ENCODE measurements at regions not wholly inside any gene's neighbourhood (a gene's known extent, or its start where the extent isn't known, plus 50 kb on each side); places are given as distances from the start of the nearest gene placed in this dataset.

DNA sequence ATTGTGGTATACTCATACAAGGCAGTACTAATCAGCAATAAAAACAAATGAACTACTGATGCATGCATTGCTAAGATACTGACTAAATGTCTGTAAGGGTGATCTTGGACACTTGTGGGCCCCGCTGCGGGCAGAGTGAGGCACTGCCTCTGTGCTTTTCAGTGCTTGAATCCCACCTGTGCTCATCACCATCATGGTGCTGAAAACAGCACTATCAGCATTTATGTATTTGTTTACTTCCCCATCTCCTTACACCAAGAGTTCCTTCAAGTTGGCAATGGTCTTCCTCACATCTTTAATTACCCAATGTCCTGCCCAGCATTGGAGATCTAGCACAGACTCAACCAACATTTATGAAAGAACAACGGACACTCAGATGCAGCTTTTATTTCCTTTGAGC, 193.7 kb upstream of the RFC3 start:
- Mint-ChIP-seq H3K36me3 (ENCODE audit: low read depth) (no peaks in the 10 kb centered on the region), H3K4me1 (peaks cover 22% of the 10 kb centered on the region), H3K4me3 (no peak overlapping the region), H3K27me3 (no peaks in the 10 kb centered on the region), H3K27ac (no peak overlapping the region), H3K9me3 (ENCODE audit: low read depth) (no peaks in the 10 kb centered on the region)
- ChIA-PET POLR2A (no interaction called here), CTCF (interaction anchor here (1.0 to 1.1 kb wide), 2 partner anchors 10 to 81 kb away, joined by 3 to 4 read pairs; no protein-coding TSS in a partner anchor)
- intact Hi-C loops (cut with DNase I, micrococcal nuclease) = no loop called here
- ATAC-seq = no peak
- DNase-seq = no peak

- peak; percentile 74 for ATAC-seq
- peak; percentile 19 for DNase-seq
Observed at GRCh38 chr13:33624740-33625139, 193.2 kb upstream of the RFC3 start.

GRCh38 chr13:33626407-33626806, 191.5 kb upstream of the RFC3 start:
- peaks cover 22% of the 10 kb centered on the region for H3K4me1 Mint-ChIP-seq
- intact Hi-C loops (cut with DNase I, micrococcal nuclease) = no loop called here
- H3K4me3 Mint-ChIP-seq = no peak overlapping the region
- DNase-seq (no peak), ATAC-seq (no peak)
- no peak overlapping the region for H3K27ac Mint-ChIP-seq
- no peaks in the 10 kb centered on the region for H3K36me3 Mint-ChIP-seq (ENCODE audit: low read depth)
- H3K27me3 Mint-ChIP-seq = no peaks in the 10 kb centered on the region
- ChIA-PET CTCF (interaction anchor here (1.0 kb wide), 1 partner anchor 14 kb away, joined by 3 read pairs; no protein-coding TSS in a partner anchor), POLR2A (no interaction called here)
- no peaks in the 10 kb centered on the region for H3K9me3 Mint-ChIP-seq (ENCODE audit: low read depth)

More at GRCh38 chr13:33624740-33625139, 193.2 kb upstream of the RFC3 start:
- Mint-ChIP-seq H3K36me3 (ENCODE audit: low read depth) (no peaks in the 10 kb centered on the region), H3K27me3 (no peaks in the 10 kb centered on the region), H3K4me1 (peaks cover 22% of the 10 kb centered on the region), H3K27ac (no peak overlapping the region), H3K4me3 (no peak overlapping the region), H3K9me3 (ENCODE audit: low read depth) (no peaks in the 10 kb centered on the region)
- ChIA-PET CTCF (no interaction called here), POLR2A (no interaction called here)
- intact Hi-C loops (cut with DNase I, micrococcal nuclease) = no loop called here

- POLR2A ChIA-PET = no interaction called here
- H3K4me1 Mint-ChIP-seq = peaks cover 22% of the 10 kb centered on the region
- peak; percentile 31 for ATAC-seq
- H3K4me3 Mint-ChIP-seq = no peak overlapping the region
- H3K9me3 Mint-ChIP-seq (ENCODE audit: low read depth) = no peaks in the 10 kb centered on the region
- CTCF ChIA-PET = interaction anchor here (0.9 to 1.8 kb wide), 5 partner anchors 11 to 51 kb away, joined by 3 to 7 read pairs (median 5); no protein-coding TSS in a partner anchor
- no peak for DNase-seq
- no peak overlapping the region for H3K27ac Mint-ChIP-seq
- no peaks in the 10 kb centered on the region for H3K36me3 Mint-ChIP-seq (ENCODE audit: low read depth)
- intact Hi-C loops (cut with DNase I, micrococcal nuclease) = no loop called here
- no peaks in the 10 kb centered on the region for H3K27me3 Mint-ChIP-seq
Observed at GRCh38 chr13:33628662-33629061, 189.3 kb upstream of the RFC3 start.

DNA sequence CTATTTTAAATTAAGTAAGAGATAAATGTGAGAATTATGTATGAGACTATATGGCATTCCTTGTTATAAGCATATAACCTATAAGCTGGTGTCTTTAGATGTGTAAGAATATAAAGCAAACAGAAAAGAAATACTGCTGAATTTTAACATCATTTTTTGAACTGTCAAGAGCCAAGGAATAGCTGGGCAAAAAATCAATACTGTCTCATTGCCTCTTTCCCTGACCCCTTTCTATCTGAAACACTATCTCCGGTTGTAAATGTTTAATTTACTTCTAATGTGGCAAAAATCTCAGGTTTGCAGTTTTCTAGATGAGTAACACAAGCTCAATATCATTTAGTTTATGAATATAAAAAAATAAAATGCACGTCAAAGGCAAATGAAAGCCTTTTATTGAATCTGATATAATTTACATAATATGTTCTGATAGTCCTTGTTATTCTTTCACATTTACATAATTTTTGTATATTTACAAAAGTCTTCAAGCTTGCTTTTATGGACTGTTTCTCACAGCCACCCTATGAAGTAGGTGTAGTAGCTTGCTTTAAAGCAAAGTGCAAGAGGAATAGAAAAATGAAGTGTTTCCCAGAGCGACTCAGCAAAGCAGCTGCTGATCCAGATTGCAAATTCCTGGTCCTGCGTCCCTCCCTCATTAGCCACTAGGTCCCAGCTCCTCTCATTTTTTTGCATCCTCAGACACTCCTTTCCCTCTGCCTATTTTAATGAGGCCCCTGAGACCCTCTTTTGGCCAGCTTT, 188.2 kb upstream of the RFC3 start:
- Mint-ChIP-seq H3K9me3 (ENCODE audit: low read depth) (no peaks in the 10 kb centered on the region), H3K27me3 (peaks cover 3% of the 10 kb centered on the region), H3K4me3 (no peak overlapping the region), H3K27ac (no peak overlapping the region), H3K36me3 (ENCODE audit: low read depth) (no peaks in the 10 kb centered on the region), H3K4me1 (peaks cover 16% of the 10 kb centered on the region)
- ChIA-PET CTCF (interaction anchor here (0.9 to 1.8 kb wide), 6 partner anchors 10 to 50 kb away, joined by 3 to 7 read pairs (median 4); no protein-coding TSS in a partner anchor), POLR2A (interaction anchor here (0.6 kb wide), 1 partner anchor 690 kb away, joined by 4 read pairs; no protein-coding TSS in a partner anchor)
- ATAC-seq = no peak
- intact Hi-C loops (cut with DNase I, micrococcal nuclease) = no loop called here
- DNase-seq = no peak

GRCh38 chr13:33633701-33634545, 184.0 kb upstream of the RFC3 start:
- ATAC-seq (no peak), DNase-seq (no peak)
- H3K27me3 Mint-ChIP-seq = peaks cover 3% of the 10 kb centered on the region
- ChIA-PET POLR2A (no interaction called here), CTCF (interaction anchor here (0.8 kb wide), 1 partner anchor 279 kb away, joined by 4 read pairs; no protein-coding TSS in a partner anchor)
- intact Hi-C loops (cut with DNase I, micrococcal nuclease) = no loop called here
- H3K36me3 Mint-ChIP-seq (ENCODE audit: low read depth) = no peaks in the 10 kb centered on the region
- H3K4me3 Mint-ChIP-seq = no peak overlapping the region
- H3K9me3 Mint-ChIP-seq (ENCODE audit: low read depth) = no peaks in the 10 kb centered on the region
- H3K4me1 Mint-ChIP-seq = peaks cover 22% of the 10 kb centered on the region
- H3K27ac Mint-ChIP-seq = no peak overlapping the region

- ChIA-PET POLR2A (no interaction called here), CTCF (no interaction called here)
- DNase-seq (no peak), ATAC-seq (no peak)
- intact Hi-C loops (cut with DNase I, micrococcal nuclease) = no loop called here
- H3K4me1 Mint-ChIP-seq = peaks cover 25% of the 10 kb centered on the region
- H3K27ac Mint-ChIP-seq = no peak overlapping the region
- no peaks in the 10 kb centered on the region for H3K36me3 Mint-ChIP-seq (ENCODE audit: low read depth)
- H3K4me3 Mint-ChIP-seq = no peak overlapping the region
- no peaks in the 10 kb centered on the region for H3K9me3 Mint-ChIP-seq (ENCODE audit: low read depth)
- H3K27me3 Mint-ChIP-seq = peaks cover 3% of the 10 kb centered on the region
Observed at GRCh38 chr13:33634546-33634982, 183.4 kb upstream of the RFC3 start.

- H3K9me3 Mint-ChIP-seq (ENCODE audit: low read depth) = no peaks in the 10 kb centered on the region
- no peak overlapping the region for H3K4me3 Mint-ChIP-seq
- DNase-seq (no peak), ATAC-seq (no peak)
- POLR2A ChIA-PET = no interaction called here
- H3K27me3 Mint-ChIP-seq = peaks cover 3% of the 10 kb centered on the region
- CTCF ChIA-PET = interaction anchor here (0.6 to 1.7 kb wide), 3 partner anchors 12 to 579 kb away, joined by 3 to 5 read pairs (median 3); no protein-coding TSS in a partner anchor
- no peaks in the 10 kb centered on the region for H3K36me3 Mint-ChIP-seq (ENCODE audit: low read depth)
- no peak overlapping the region for H3K27ac Mint-ChIP-seq
- intact Hi-C loops (cut with DNase I, micrococcal nuclease) = loop anchor here in 1 of 2 experiments (5.0 kb wide), 1 partner anchor 1306 kb away; the partner anchor contains the start of gene NBEA
- H3K4me1 Mint-ChIP-seq = peaks cover 42% of the 10 kb centered on the region
Observed at GRCh38 chr13:33636243-33636642, 181.7 kb upstream of the RFC3 start.

- H3K9me3 Mint-ChIP-seq (ENCODE audit: low read depth) = no peaks in the 10 kb centered on the region
- peak; percentile 11 for ATAC-seq
- H3K4me3 Mint-ChIP-seq = no peak overlapping the region
- H3K4me1 Mint-ChIP-seq = peaks cover 46% of the 10 kb centered on the region
- ChIA-PET POLR2A (no interaction called here), CTCF (interaction anchor here (0.6 to 1.7 kb wide), 3 partner anchors 11 to 580 kb away, joined by 3 to 5 read pairs (median 5); no protein-coding TSS in a partner anchor)
- intact Hi-C loops (cut with DNase I, micrococcal nuclease) = loop anchor here in 1 of 2 experiments (5.0 kb wide), 1 partner anchor 1305 kb away; the partner anchor contains the start of gene NBEA
- peak overlapping the region; percentile 30 for H3K27ac Mint-ChIP-seq
- DNase-seq = no peak
- H3K27me3 Mint-ChIP-seq = peaks cover 3% of the 10 kb centered on the region
- H3K36me3 Mint-ChIP-seq (ENCODE audit: low read depth) = no peaks in the 10 kb centered on the region
Observed at GRCh38 chr13:33636955-33637670, 180.8 kb upstream of the RFC3 start.

DNA sequence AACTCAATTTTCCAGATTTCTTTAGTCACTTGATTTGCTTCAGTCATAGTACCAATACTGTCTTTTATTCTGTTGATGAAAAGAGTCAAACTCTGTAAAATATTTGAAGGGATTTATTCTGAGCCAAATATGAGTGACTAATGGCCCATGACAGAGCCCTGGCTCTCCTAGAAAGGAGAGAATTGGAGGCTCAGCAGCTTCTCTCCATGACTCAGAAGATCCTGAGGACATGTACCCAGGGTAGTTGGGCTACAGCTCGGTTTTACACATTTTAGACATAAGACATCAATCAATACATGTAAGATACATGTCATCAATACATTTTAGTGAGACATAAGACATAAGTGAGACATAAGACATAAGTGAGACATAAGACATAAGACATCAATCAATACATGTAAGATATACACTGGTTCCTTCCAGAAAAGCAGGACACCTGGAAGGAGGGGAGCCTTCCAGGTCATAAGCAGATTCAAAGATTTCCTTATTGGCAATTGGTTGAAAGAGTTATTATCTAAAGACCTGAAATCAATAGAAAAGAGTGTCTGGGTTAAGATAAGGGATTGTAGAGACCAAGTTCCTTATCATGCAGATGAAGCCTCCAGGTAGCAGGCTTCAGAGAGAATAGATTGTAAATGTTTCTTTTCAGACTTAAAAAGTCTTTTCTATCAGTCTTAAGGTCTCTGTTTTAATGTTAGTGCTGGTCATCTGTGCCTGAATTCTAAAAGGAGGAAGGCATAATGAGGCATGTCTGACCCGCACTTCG, 179.8 kb upstream of the RFC3 start:
- POLR2A ChIA-PET = no interaction called here
- H3K27me3 Mint-ChIP-seq = peaks cover 3% of the 10 kb centered on the region
- H3K9me3 Mint-ChIP-seq (ENCODE audit: low read depth) = no peaks in the 10 kb centered on the region
- CTCF ChIA-PET = interaction anchor here (1.3 to 1.7 kb wide), 2 partner anchors 10 to 40 kb away, joined by 5 read pairs; no protein-coding TSS in a partner anchor
- peak; percentile 19 for ATAC-seq
- no peak overlapping the region for H3K4me3 Mint-ChIP-seq
- DNase-seq = no peak
- H3K36me3 Mint-ChIP-seq (ENCODE audit: low read depth) = no peaks in the 10 kb centered on the region
- peaks cover 46% of the 10 kb centered on the region for H3K4me1 Mint-ChIP-seq
- peak overlapping the region; percentile 64 for H3K27ac Mint-ChIP-seq
- intact Hi-C loops (cut with DNase I, micrococcal nuclease) = loop anchor here (2.0 to 5.0 kb wide), 3 partner anchors 95 to 1323 kb away; partner anchors contain the start of genes BRCA2 (in 1 of the 2), NBEA (in 1 of the 2) and ZAR1L (in 1 of the 2)
